ENCODE measurements at regions not wholly inside any gene's neighbourhood (a gene's known extent, or its start where the extent isn't known, plus 50 kb on each side); places are given as distances from the start of the nearest gene placed in this dataset.

GRCh38 chr5:173761178-173761513 lies 127.0 kb upstream of the CPEB4 start:
- dilution Hi-C loops (cut with HindIII; ENCODE audit: low sequenced_read_pairs, unreplicated experiment) = no loop called here
- 75% methylated on average over 2 of the region's 4 CpGs; no CpG with 5 or more reads in 1 of the 2 experiments for WGBS, 2 experiments (ENCODE audit: extremely low coverage in 2 of 2, insufficient read length in 1 of 2)
- peaks cover 2% of the 10 kb centered on the region for H3K27me3 ChIP-seq (ENCODE audit: control insufficient read depth, insufficient read depth, low read length)
- no peak overlapping the region for H3K4me3 ChIP-seq (ENCODE audit: insufficient read depth, low read depth, low read length)
- no peak overlapping the region for H4K5ac ChIP-seq (ENCODE audit: low read depth, low read length)
- H2AFZ ChIP-seq (replicated peaks; ENCODE audit: low read length, poor library complexity) = no peak overlapping the region
- BruUV-seq (replicated peaks) = no TSS peak
- no peak overlapping the region for H2BK15ac ChIP-seq (ENCODE audit: low read depth, low read length)
- no peak for ATAC-seq (ENCODE audit: low read depth)
- intact Hi-C loops (cut with micrococcal nuclease) = loop anchor here (5.0 kb wide), 1 partner anchor 126 kb away; the partner anchor contains the start of gene CPEB4
- no peak overlapping the region for H2BK20ac ChIP-seq (ENCODE audit: low read depth, low read length)
- H3K4me1 ChIP-seq (ENCODE audit: control insufficient read depth, insufficient read depth, low read length) = peaks cover 7% of the 10 kb centered on the region
- no peak overlapping the region for H2BK5ac ChIP-seq (ENCODE audit: low read depth, low read length, poor library complexity, severe bottlenecking)
- ChIA-PET CTCF (no interaction called here), POLR2A (ENCODE audit: unreplicated experiment) (no interaction called here)
- no peaks in the 10 kb centered on the region for H3K9me3 ChIP-seq (ENCODE audit: control insufficient read depth, insufficient read depth, low read length)
- no peak overlapping the region for H3K27ac ChIP-seq (ENCODE audit: insufficient read depth, low read length)
- H2BK120ac ChIP-seq (ENCODE audit: low read depth, low read length) = no peak overlapping the region
- H4K20me1 ChIP-seq (ENCODE audit: insufficient read depth, low read length) = no peaks in the 10 kb centered on the region
- H3K14ac ChIP-seq (replicated peaks; ENCODE audit: low read depth, low read length) = no peak overlapping the region
- no peak overlapping the region for H4K91ac ChIP-seq (ENCODE audit: insufficient read depth, low read depth, low read length)
- no peaks in the 10 kb centered on the region for H3K36me3 ChIP-seq (ENCODE audit: control insufficient read depth, insufficient read depth, low read length)
- H2AK5ac ChIP-seq (ENCODE audit: low read depth, low read length) = no peak overlapping the region; the same call in 1 of the 2 replicates
- TF ChIP-seq MAZ (IDR thresholded peaks at IDR 0.05; ENCODE audit: borderline replicate concordance, low read depth, low read length) (no peak), MAFK (IDR thresholded peaks at IDR 0.05; ENCODE audit: low read depth, low read length) (no peak), FOS (IDR thresholded peaks at IDR 0.05; ENCODE audit: low read depth, low read length) (no peak), RCOR1 (IDR thresholded peaks at IDR 0.05; ENCODE audit: insufficient replicate concordance, low read length) (no peak), POLR2A (IDR thresholded peaks at IDR 0.05; ENCODE audit: low read depth, low read length) (no peak), CHD1 (IDR thresholded peaks at IDR 0.05; ENCODE audit: low read depth, low read length) (no peak), USF2 (IDR thresholded peaks at IDR 0.05; ENCODE audit: low read depth, low read length) (no peak), SMC3 (IDR thresholded peaks at IDR 0.05; ENCODE audit: low read depth, low read length) (no peak)
- H3K79me1 ChIP-seq (ENCODE audit: low read depth in 1 of 2, low read length in 2 of 2) = no peaks in the 10 kb centered on the region
- H3K56ac ChIP-seq (ENCODE audit: extremely low read depth, insufficient read depth, low read length) = no peak overlapping the region
- H4K8ac ChIP-seq (ENCODE audit: low read depth in 2 of 2, low read length in 2 of 2) = no peak overlapping the region
- H3K4ac ChIP-seq (ENCODE audit: low read depth, low read length) = no peak overlapping the region
- no peak overlapping the region for H3K18ac ChIP-seq (ENCODE audit: low read depth, low read length)
- peaks cover 5% of the 10 kb centered on the region; the same call in 1 of the 2 replicates for H3K9me1 ChIP-seq (ENCODE audit: insufficient read depth, low read length)
- in situ Hi-C loops (cut with MboI; ENCODE audit: low sequenced_read_pairs) = no loop called here
- no peak overlapping the region for H3K4me2 ChIP-seq (ENCODE audit: low read depth, low read length)
- H3K23ac ChIP-seq (ENCODE audit: low read depth, low read length) = no peak overlapping the region
- no peak for DNase-seq
- no peak overlapping the region for H3K9ac ChIP-seq (ENCODE audit: low read depth, low read length)
- no peak overlapping the region for H2AK9ac ChIP-seq (replicated peaks; ENCODE audit: low read depth, low read length, poor library complexity)
